ENCODE measurements at regions not wholly inside any gene's neighbourhood (a gene's known extent, or its start where the extent isn't known, plus 50 kb on each side); places are given as distances from the start of the nearest gene placed in this dataset.
"Not testable (repeated sequence)": the region's sequence is repeated elsewhere in the genome, so short reads cannot be mapped to it uniquely, and the experiment has no call there.

DNA sequence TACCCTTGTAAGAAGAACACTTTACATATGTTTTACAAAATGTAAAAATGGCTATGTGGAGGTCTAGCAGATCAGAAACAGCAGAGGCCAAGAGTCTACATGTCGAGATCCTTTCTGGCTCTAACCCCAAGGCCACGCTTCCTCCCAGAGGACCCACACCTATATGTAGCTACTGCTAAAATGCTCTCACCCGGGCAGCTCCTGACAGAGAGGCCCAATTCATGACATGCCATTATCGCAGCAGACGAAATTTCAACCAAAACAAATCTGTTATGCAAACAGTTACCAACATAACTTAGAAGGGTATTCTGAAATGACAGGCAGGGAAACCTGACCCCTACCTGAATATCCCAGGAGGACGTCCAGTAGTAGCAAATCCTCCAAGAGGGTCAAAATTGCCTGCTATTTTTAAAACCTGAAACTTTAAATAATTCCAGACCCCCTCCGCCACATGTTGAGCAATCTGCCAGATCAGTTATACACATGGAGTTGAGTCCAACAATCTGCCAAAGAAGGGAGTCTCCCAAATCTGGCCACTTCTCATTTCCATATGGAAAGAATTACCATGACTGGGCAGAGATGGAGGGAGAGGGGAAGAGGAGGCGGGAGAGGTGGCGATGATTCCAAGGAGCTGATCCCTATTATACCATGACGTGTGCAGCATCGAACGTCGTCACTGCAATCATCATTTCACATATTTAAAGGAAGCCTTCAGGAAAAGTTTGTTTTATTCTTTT, 192.9 kb upstream of the TBL1X start:
- DNase-seq (ENCODE audit: low spot score), result no peak

DNA sequence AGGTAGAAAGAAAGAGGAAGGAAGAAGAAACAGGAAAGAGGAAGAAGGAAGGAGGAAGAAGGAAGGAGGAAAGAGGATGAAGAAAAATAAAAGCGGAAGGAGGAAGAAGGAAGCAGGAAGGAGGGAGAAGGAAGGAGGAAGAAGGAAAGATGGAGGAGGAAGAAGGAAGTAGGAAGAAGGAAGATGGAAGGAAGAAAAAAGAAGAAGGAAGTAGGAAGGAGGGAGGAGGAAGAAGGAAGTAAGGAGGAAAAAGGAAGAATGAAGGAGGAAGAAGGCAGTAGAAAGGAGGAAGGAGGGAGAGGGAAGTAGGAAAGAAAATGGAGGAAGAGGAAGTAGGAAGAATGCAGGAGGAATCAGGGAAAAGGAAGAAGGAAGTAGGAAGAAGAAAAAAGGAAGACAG, 191.1 kb upstream of the TBL1X start:
- DNase-seq (ENCODE audit: low spot score), result no peak

DNA sequence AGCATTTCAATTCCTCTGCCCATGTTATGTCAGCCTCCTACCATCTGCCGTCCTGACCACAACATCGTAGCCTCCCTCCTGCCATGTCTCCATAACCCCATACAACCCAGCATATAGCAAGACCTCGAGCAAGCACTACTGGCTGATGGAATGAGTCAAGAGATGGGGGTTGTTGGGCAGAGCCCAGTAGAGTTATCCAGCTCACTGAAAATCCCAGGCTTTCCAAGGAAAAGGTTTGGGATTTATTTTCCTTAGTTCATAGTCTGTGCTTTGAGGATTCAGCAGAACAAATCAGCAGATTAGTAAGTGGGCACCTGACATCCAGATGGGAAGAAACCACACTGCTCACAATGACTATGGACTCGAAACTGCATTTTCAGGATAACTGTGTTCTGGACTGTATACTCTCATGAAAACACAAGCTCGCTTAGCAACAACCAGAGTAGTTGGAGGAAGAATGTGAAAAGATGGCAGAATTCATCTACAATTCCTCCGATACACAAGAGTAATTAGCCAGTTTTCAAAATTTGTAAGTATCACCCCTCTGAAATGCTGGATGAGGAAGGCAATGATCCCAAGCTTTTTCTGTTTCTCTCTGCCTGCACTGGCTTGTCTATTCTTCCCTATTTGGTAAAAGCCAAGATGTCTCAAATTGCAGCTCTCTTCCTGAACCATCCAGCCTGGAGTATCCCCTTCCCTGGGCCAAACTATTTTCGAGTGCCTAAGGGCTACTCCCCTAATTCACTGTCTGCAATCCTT, 186.2 kb upstream of the TBL1X start:
- no peak for DNase-seq (ENCODE audit: low spot score)

DNA sequence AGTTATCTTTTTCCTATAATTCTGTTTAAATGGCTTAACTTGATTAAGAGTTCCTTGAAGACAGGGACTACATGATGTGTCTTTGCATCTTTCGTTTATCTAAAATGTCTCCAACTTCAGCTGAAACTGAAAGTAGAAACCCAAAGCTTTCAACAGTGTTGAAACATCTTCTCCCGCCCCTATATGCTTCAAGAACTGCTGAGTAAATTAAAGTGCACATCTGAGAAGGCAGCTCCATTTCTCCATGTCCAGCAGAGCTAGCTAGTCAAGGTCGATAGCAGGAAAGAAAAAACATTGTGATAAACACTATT, 185.7 kb upstream of the TBL1X start:
- no peak for DNase-seq (ENCODE audit: low spot score)

DNA sequence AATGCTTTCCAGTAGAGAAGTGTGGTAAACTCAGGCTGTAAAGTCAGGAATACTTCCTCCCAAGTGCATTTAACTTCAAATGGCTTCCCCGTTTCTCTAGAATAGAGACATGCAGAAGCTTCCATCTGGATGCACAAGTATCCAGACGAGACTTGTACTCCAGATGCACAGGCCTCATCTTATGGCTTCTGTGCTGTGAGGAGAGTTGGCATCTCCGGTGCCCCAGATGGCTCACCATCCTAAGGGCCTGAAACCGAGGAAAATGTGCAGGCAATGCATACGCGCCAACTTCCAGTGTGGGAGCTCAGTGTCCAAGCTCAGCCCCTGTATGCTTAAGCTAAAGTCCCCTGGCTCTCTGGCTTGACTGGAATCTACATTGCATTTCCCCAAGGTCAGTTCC, 184.0 kb upstream of the TBL1X start:
- no peak for DNase-seq (ENCODE audit: low spot score)

DNA sequence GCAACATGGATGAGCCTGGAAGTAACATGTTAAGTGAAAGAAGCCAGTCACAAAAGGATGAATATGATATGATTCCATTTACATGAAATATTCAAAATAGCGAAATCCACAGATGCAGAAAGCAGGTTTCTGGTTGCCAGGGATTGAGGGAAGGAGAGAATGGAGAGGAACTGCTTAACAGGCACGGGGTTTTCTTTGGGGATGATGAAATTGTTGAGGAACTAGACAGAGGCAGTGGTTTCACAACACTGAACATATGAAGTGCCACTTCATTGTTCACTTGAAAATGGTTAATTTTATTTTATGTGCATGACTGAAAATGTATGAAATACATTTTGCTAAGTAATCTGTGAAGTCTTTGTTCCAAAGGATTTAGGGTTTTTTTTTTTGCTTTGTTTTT, 182.5 kb upstream of the TBL1X start:
- no peak for DNase-seq (ENCODE audit: low spot score)

DNA sequence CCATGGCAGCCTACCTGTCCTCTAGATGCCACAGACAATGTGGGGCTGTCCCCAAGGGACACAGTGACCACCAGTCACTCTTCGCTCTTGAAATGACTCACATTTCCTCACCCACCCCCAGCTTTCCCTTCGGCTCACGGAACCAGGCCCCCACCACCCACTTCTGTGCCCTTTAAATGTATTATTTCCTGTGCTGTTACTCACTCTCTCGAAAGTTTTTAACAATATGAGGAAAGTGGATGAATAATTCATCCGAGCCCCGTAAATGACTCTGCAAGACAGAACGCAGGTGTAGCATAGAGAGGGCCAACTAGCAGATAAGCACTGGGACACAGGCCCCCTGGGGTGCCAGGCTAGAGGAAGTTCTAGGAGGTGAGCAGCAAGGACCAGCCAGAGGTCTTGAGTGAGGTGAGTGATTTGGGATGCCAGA, 179.5 kb upstream of the TBL1X start:
- no peak for DNase-seq (ENCODE audit: low spot score)

DNA sequence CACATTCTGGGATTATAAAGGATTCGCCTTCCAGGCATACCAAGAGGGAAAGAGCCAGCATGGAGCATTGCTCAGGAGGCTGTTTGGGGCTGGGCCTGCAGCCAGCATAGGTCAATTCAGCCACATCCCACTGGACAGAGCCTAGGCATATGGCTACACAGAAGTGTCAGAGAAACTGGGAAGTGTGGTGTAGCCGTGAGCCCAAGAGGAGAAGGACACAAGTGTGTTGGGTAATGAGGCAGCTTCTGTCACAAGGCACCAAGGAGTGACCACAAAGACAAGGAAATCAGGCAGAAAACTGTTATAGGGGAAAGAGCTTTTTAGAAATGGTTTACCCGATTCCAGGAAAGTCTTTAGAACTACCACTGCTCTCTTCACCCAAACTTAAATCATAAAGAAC, 178.6 kb upstream of the TBL1X start:
- no peak for DNase-seq (ENCODE audit: low spot score)

DNA sequence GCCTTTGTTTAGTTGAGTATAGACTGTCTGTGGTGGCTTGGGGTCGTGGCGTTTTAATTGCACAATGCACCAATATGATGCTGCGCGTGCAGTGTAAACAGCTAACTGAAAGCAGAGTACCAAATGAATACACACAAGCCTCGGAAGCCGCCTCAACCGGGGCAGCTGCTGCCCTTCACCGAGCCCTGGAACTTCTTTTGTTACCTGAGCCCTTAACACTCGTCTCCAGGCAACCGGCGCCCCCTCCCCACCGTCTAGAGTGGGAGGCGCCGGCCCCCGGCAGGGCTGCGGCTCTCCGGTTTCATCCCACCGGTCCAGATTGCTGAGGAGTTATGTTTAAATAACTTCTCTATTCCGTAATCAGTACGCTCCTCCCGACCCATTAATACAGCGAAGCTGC, 173.2 kb upstream of the TBL1X start:
- no peak for DNase-seq (ENCODE audit: low spot score)

DNA sequence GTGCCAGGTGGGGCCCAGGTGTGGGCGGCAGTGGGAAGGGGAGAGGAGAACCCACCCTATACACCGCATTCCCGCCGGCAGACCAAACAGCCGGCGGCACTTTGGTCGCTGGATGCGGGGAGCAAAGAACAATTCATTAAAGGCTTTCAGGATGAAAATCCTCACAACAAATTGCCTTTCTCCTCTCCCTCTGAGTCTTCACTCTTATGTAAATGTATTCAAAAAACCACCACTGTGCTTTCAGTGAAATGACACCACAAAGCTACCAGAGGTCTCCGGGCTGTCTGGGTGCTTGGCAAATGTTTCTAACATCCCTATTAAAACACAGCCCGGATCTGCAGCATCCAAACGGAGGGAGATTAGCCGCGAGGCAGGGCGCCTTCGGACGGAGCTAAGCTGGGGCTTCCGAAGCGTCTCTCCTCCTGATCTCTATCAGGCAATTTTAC, 171.8 kb upstream of the TBL1X start:
- DNase-seq (ENCODE audit: low spot score), result no peak

DNA sequence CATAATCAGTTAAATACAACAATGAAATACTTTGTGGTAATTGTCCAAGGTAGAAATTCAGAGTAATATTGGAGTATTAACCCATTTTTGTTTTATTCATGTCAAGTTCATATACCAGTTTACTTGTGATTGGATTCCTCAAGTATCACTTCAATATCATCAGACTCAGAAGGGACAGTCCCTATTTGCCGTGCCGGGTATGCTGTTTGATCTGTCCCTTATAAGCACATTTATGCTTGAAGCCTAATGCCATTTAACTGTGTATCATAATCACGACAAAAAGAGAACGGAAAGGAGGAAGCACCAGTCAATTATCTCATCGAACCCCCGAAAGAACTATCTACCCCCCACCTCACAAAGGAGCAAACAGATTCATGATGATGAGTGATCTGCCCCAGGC, 171.0 kb upstream of the TBL1X start:
- DNase-seq (ENCODE audit: low spot score), result no peak

DNA sequence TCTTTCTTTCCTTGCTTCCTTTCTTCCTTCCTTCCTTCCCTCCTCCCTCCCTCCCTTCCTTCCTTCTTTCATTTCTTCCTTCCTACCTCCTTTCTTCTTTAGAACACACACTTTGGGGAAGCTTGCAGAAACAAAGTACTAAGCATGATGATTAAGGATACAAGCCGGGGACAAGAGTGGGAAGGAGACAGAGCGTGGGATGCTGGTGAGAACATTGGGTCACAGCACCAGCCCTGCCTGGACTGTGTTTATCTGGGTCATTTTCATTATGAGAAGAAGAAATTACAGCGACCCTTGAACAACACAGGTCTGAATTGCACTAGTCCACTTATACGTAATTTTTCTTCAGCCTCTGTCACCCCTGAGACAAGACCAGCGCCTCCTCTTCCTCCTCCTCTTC, 169.3 kb upstream of the TBL1X start:
- no peak for DNase-seq (ENCODE audit: low spot score)

DNA sequence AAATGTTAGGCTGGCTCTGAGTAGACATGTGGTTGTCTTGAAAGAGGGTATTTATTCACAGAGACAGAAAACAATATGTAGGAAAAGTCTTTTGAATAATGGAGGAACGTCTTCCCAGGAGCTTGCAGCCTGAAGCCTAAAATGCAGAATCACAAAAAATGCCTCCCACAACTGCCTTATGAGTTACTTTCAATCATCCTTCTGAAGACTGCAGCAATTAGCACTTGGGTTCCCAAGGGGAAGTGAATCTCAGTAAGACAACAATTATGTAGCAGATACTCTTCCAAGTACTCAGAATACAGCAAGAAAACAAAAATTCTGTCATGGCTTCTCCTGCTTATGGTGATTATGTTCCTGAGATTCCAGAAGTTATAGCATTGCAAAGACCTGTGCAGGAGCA, 166.6 kb upstream of the TBL1X start:
- DNase-seq (ENCODE audit: low spot score), result no peak

DNA sequence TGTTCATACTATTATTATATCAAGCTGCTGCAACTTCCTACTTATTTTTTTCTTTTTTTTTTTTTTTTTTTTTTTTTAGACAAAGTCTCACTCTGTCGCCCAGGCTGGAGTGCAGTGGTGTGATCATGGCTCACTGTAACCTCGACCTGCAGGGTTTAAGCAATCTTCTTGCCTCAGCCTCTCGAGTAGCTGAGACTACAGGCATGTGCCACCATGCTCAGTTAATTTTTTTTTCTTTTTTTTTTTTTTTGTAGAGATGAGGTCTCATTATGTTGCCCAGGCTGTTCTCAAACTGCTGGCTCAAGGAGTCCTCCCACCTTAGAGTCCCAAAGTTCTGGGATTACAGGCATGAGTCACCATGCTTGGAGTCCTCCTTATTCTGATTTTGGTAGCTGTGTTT, 165.2 kb upstream of the TBL1X start:
- DNase-seq (ENCODE audit: low spot score), result not testable (repeated sequence)

DNA sequence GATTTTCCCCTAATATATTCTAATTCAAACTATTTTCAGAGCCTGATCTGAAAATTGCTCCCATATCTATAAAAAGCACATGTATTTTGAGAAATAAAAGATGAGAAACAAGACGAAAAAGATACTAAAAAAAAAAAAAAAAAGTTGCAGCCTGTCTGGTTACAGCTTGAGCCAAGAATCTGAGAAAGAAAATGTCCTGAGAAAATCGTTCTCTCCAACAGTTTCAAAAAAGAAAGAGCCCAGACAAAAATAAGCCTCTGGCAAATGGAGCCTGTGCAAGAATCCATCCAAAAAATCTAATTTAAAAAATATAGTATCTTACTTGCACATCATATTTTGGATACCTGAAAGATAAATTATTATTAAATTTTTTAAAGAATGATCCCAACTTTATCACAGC, 163.0 kb upstream of the TBL1X start:
- DNase-seq (ENCODE audit: low spot score), result no peak

DNA sequence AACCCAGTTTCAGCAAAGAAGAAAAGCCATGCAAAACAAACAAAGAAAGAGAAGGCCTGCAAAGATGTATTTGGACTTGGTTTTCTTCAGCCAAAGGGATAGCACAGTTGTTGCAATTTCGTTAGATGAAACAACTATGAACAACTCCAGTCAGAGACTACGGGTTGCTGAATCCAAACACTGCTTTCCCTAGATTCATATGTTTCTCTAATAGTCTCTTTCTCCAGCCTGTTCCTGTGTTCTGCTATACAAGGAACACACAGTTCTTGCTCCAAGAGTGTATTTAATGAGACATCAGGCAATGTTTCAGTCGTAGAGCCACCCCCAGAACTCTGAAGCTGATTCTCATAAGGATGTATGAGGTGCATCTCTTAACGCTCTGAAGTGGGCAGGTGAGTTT, 162.5 kb upstream of the TBL1X start:
- no peak for DNase-seq (ENCODE audit: low spot score)

DNA sequence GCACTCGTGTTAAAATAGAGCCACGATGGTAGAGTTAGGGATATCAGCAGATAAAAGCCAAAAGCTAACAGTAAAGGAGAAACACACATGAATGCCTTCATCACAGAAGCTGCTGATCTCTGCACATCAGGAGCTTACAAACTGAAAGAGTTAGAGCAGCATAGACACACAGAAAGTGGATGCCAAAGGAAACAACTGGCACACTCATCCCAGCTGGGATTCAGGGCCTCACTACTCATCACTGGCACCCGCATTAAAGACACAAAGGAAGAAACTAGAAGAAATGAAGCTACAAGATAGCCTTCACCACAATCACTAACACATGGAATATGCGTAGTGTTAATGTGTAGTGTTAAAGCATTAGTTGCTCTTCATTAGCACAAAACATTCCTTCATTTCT, 156.4 kb upstream of the TBL1X start:
- DNase-seq (ENCODE audit: low spot score), result no peak

DNA sequence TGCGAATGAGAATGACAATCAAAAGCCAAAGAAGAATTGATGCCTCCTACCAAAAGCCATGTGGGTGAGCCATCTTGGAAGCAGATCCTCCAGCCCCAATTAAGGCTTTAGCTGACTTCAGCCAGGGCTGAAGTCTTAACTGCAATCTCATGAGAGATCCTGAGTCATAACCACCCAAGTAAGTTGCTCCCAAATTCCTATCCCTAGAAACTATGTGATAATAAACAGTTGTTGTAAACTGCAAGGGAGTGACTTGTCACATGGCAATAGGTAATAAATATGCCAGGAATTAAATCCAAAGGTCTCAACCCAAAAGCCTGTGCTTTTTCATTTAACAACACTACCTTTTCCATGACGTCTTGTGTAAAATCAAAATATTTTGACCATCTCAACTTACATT, 154.2 kb upstream of the TBL1X start:
- DNase-seq (ENCODE audit: low spot score), result no peak

DNA sequence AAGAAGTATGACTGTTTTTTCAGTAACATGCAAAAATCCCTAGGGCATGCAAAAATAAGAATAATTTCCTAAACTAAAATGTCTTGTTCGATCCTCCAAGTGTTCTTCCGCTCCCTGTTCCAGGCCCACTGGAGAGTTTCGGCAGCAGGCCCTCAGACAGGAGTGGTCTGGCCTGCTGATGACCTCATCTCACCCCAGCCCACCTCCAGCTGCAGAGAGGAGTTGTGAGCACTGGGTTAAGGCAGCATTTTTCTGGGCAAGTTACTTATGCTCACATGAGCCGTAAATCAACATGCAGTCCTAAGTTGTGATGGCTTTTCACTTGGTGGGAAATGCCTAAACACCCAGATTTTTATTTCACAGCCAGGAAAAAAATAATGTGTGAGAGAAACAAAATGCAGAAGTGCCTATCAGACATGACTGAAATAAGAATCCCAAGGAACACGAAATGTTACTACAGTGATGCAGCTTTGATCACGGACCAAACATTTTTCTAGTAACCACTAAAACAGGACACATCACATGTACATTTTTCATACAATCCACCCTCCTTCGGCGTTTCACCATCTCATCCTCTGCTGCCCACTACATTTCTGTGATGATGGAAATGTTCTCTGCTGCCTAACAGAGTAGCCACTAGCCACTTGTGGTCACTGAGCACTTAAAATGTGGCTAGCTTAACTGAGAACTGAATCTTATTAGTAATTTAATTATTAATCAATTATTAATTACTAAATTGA, 153.3 kb upstream of the TBL1X start:
- DNase-seq (ENCODE audit: low spot score), result no peak

DNA sequence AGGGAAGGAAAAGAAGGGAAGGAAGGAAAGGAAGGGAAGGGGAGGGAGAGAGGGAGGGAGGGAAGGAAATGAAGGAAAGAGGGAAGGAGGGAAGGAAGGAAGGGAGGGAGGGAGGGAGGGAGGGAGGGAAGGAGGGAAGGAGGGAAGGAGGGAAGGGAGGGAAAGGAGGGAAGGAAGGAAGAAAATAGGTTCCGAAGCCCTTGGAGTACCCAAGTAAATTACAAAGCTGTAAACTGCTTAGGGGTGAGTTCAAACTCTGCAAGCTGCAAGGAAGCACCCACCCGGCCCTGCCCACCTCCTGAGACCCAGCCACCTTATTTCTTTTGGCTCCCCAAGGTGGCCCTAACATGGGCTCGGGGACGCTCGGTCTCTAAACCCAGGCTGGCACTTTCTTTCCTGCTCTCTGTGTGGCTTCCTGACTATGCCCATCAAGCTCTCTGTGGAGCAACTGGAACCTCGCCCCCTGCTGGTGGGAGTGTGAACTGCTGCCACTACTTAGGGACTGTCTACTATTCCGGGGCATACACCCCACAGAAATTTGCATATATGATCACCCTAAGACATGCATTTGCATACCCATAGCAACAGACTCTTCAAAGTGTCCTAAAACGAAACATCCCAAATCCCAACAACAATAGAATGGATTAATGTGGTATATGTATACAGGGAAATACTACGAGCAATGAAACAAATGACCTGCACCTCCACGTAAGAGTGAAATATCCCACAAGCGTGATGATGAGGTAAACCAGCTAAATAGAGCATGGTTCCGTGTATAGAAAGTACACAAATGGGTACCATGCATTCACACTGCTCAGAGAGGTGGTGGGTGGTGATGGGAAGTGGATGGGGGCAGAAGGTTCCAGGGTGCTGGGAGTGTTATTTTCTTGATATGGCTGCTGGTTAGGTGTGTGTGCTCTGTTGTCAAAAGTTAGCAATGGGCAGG, 151.7 kb upstream of the TBL1X start:
- no peak for DNase-seq (ENCODE audit: low spot score)

DNA sequence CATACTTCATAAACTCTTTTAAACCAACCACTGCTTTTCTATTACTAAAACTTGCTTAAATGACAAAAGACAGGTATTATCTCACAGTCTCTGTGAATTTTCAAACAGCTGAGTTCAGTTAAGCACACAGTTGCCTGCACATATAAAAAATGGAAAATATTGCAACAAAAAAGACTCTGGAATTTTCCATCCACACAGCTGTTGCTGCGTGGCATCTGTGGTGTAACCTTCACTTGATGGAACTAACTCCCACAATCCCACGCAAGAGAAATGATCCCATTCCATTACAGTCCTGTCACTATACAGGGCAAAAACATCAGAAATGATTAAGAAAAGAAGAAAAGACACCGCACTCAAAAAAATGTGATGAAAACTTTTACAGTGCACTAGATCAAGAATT, 149.8 kb upstream of the TBL1X start:
- no peak for DNase-seq (ENCODE audit: low spot score)

DNA sequence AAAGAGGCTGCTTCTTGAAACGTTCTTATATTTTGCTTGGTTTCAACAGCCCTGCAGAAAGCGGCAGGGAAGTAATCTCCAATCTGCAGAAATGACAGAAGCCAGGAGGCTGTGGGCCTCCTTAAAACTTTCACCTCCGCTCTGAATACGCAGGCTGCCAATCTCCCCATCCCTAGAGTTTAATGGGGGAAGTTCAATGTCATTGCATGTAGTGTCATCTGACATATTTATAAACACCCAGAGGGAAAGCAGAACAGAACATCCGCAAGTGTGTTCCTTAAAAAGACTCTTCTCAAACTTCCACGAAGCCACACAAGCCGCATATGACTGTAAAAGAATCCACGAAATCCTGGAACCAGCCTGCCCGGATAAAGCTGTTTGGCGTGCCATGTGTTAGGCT, 148.8 kb upstream of the TBL1X start:
- no peak for DNase-seq (ENCODE audit: low spot score)

Measured in HuH-7 (cell line).